ENCODE measurements at regions not wholly inside any gene's neighbourhood (a gene's known extent, or its start where the extent isn't known, plus 50 kb on each side); places are given as distances from the start of the nearest gene placed in this dataset.
A peak's percentile ranks its signal among the peaks of the same experiment; 100 is the strongest.

DNA sequence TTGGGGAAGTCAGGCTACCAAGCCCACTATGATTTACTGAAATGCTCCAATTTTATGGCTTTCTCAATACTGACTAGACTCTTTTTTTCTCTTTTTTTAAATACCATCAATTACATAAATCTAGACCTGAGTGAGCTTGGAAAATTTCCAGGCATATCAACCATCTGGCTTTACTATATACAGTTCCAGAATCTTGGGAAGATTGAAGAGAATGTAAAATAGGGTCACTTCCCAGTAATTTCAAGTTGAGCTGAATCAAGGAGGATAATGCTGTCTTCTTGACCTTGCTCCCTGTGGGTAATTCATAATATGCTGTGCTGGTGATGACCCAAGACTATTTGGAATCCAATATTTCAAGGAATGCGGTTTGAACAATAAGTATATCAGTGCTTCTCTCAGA lies 108.1 kb downstream of the MAP3K21 start:
- Mint-ChIP-seq H3K27ac (peak overlapping the region; percentile 51), H3K36me3 (peaks cover 3% of the 10 kb centered on the region), H3K4me3 (no peak overlapping the region), H3K27me3 (ENCODE audit: low read depth) (peaks cover 14% of the 10 kb centered on the region), H3K4me1 (peaks cover 22% of the 10 kb centered on the region), H3K9me3 (peaks cover 27% of the 10 kb centered on the region)
- TF ChIP-seq, protein P1, sequence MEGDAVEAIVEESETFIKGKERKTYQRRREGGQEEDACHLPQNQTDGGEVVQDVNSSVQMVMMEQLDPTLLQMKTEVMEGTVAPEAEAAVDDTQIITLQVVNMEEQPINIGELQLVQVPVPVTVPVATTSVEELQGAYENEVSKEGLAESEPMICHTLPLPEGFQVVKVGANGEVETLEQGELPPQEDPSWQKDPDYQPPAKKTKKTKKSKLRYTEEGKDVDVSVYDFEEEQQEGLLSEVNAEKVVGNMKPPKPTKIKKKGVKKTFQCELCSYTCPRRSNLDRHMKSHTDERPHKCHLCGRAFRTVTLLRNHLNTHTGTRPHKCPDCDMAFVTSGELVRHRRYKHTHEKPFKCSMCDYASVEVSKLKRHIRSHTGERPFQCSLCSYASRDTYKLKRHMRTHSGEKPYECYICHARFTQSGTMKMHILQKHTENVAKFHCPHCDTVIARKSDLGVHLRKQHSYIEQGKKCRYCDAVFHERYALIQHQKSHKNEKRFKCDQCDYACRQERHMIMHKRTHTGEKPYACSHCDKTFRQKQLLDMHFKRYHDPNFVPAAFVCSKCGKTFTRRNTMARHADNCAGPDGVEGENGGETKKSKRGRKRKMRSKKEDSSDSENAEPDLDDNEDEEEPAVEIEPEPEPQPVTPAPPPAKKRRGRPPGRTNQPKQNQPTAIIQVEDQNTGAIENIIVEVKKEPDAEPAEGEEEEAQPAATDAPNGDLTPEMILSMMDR (IDR thresholded peaks at IDR 0.05; ENCODE audit: unreplicated experiment), result no peak
- DNase-seq (ENCODE audit: low spot score in 2 of 2, unreplicated experiment in 2 of 2), result no peak

- Mint-ChIP-seq H3K27me3 (ENCODE audit: low read depth) (peaks cover 14% of the 10 kb centered on the region), H3K27ac (no peak overlapping the region), H3K4me1 (peaks cover 11% of the 10 kb centered on the region), H3K36me3 (no peaks in the 10 kb centered on the region), H3K4me3 (no peak overlapping the region), H3K9me3 (peaks cover 8% of the 10 kb centered on the region)
- TF ChIP-seq, protein P1 (IDR thresholded peaks at IDR 0.05; ENCODE audit: unreplicated experiment), result no peak
- DNase-seq (ENCODE audit: low spot score in 2 of 2, unreplicated experiment in 2 of 2), result no peak
These were observed 112.2 kb downstream of the MAP3K21 start for GRCh38 chr1:233439721-233440120.

DNA sequence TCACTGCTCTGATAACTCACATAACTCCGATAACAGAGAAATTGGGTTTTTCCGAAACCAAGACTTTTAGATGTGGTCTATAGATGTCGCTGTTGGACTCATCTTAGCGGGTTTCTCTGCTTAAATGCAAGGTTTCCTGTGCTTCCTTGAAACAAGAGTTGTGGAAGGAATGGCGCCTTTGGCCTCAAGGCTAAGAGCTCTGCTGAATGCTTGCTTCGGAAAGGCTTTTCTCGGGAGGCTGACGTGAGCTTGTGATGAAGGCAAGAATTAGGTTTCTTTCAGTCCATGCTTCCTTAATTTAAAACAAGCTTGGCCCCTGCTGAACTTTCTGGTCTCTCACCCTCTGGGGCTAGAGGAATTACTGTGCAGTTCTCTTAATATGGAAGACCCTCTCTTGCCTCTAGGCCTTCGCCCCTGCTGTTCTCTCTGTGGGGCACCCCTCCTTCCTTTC lies 113.5 kb downstream of the MAP3K21 start:
- peaks cover 8% of the 10 kb centered on the region for H3K9me3 Mint-ChIP-seq
- H3K36me3 Mint-ChIP-seq, result peaks cover 4% of the 10 kb centered on the region
- TF ChIP-seq, protein P1 (IDR thresholded peaks at IDR 0.05; ENCODE audit: unreplicated experiment), result peak; percentile 59
- no peak overlapping the region for H3K27ac Mint-ChIP-seq
- H3K4me1 Mint-ChIP-seq, result peaks cover 5% of the 10 kb centered on the region
- DNase-seq (ENCODE audit: low spot score in 2 of 2, unreplicated experiment in 2 of 2), result peak in 1 of 2 experiments; percentile 42
- peaks cover 14% of the 10 kb centered on the region for H3K27me3 Mint-ChIP-seq (ENCODE audit: low read depth)
- no peak overlapping the region for H3K4me3 Mint-ChIP-seq

GRCh38 chr1:233442026-233442780 lies 114.7 kb downstream of the MAP3K21 start:
- peaks cover 14% of the 10 kb centered on the region for H3K27me3 Mint-ChIP-seq (ENCODE audit: low read depth)
- TF ChIP-seq, protein P1 (IDR thresholded peaks at IDR 0.05; ENCODE audit: unreplicated experiment), result no peak
- peaks cover 5% of the 10 kb centered on the region for H3K4me1 Mint-ChIP-seq
- no peak overlapping the region for H3K27ac Mint-ChIP-seq
- DNase-seq (ENCODE audit: low spot score in 2 of 2, unreplicated experiment in 2 of 2), result no peak
- H3K36me3 Mint-ChIP-seq, result peaks cover 4% of the 10 kb centered on the region
- peaks cover 14% of the 10 kb centered on the region for H3K9me3 Mint-ChIP-seq
- H3K4me3 Mint-ChIP-seq, result no peak overlapping the region

DNA sequence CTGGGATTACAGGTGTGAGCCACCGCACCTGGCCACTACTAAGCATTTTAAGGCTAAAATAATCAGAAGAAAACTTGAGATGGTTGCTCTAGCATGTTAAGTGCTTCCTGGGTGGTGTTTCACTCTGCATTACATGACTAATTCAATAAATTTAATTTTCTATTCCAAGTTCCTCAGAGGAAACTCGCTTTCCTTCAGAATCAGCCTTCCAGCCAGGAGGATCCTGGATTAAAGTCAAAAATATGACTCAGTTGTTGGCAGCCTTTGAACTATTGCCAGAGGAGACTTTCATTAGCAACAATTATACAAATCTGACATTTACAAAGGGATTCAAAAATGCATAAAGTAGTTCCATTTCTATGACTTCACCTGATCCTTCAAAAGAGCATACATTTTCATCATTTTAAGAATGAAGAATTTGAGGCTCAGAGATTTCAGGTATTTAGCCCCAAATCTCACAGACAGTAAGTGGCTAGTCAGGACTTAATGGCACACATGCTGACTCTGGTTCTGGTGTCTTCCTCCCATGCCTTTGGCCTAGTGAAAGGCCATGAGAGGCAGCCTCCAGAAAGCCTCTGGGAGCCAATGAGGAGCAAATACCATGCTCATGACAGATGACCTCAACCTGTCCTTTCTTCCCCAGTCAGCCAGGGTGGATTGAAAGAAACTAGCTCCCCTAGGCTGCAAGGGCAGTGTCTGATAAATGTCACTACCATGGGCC lies 115.7 kb downstream of the MAP3K21 start:
- peaks cover 5% of the 10 kb centered on the region for H3K4me1 Mint-ChIP-seq
- no peak for DNase-seq (ENCODE audit: low spot score in 2 of 2, unreplicated experiment in 2 of 2)
- peaks cover 4% of the 10 kb centered on the region for H3K36me3 Mint-ChIP-seq
- peaks cover 14% of the 10 kb centered on the region for H3K9me3 Mint-ChIP-seq
- H3K27ac Mint-ChIP-seq, result no peak overlapping the region
- H3K27me3 Mint-ChIP-seq (ENCODE audit: low read depth), result peaks cover 11% of the 10 kb centered on the region
- TF ChIP-seq, protein P1 (IDR thresholded peaks at IDR 0.05; ENCODE audit: unreplicated experiment), result no peak
- no peak overlapping the region for H3K4me3 Mint-ChIP-seq

Measured in mesothelial cell of epicardium (in vitro differentiated cells).